Caco-2 (cell line): ENCODE measurements at regions not wholly inside any gene's neighbourhood (a gene's known extent, or its start where the extent isn't known, plus 50 kb on each side); places are given as distances from the start of the nearest gene placed in this dataset.

ENCODE experiments used
- BruUV-seq: library from RNA; stranded (reverse); fragments of 400-500 nt; replicated peaks from 2 replicates; lab custom pipeline; 2021; lab: Mats Ljungman, UMichigan
- CTCF ChIA-PET: fragments of 300-600 bp; sonication (Branson Sonifier 250); formaldehyde crosslinking; loops from one replicate; lab custom pipeline; 2022; ENCODE audit warnings: antibody characterized with exemption; lab: Charles Lee
- POLR2A ChIA-PET: fragments of 300-600 bp; sonication (Branson Sonifier 250); formaldehyde crosslinking; loops from one replicate; lab custom pipeline; 2022; ENCODE audit warnings: antibody characterized with exemption; lab: Charles Lee
- DNase-seq, 2 experiments: peaks; one replicate each; pipeline versions ENCODE4 v3.0.0 to v3.0.0-alpha.2; 2020 to 2022
- H3K27me3 ChIP-seq: replicated peaks from 2 replicates; pipeline ENCODE4 v1.6.0; 2011; ENCODE audit warnings: low read length; ENCODE audit not compliant: control insufficient read depth, insufficient read depth
- H3K36me3 ChIP-seq: 2 replicates; pipeline ENCODE4 v1.5.1; 2011; ENCODE audit warnings: low read length; ENCODE audit not compliant: control insufficient read depth, insufficient read depth
- H3K4me1 ChIP-seq: fragments of 250-450 bp; sonication (Bioruptor Pico); 2 replicates; pipeline ENCODE4 v1.5.1; 2020; ENCODE audit warnings: mild to moderate bottlenecking
- H3K4me3 ChIP-seq: 2 replicates; pipeline ENCODE4 v1.5.1; 2011; ENCODE audit warnings: low read depth, mild to moderate bottlenecking, control low read depth, low read length
- H3K9me3 ChIP-seq: fragments of 250-450 bp; sonication (Bioruptor Pico); 2 replicates; pipeline ENCODE4 v1.5.1; 2020; ENCODE audit warnings: mild to moderate bottlenecking, moderate library complexity
- H3K27ac Mint-ChIP-seq: one replicate; pipeline ENCODE4 v1.8.0; 2022; ENCODE audit warnings: mixed read lengths; ENCODE audit not compliant: unreplicated experiment
- H3K27me3 Mint-ChIP-seq: one replicate; pipeline ENCODE4 v1.8.0; 2022; ENCODE audit warnings: mixed read lengths; ENCODE audit not compliant: insufficient read depth, unreplicated experiment
- H3K36me3 Mint-ChIP-seq: one replicate; pipeline ENCODE4 v1.8.0; 2022; ENCODE audit warnings: mild to moderate bottlenecking, mixed read lengths; ENCODE audit not compliant: insufficient read depth, unreplicated experiment
- H3K4me1 Mint-ChIP-seq: one replicate; pipeline ENCODE4 v1.8.0; 2022; ENCODE audit warnings: low read depth, mixed read lengths; ENCODE audit not compliant: unreplicated experiment
- H3K4me3 Mint-ChIP-seq: one replicate; pipeline ENCODE4 v1.8.0; 2022; ENCODE audit warnings: mild to moderate bottlenecking, moderate library complexity, mixed read lengths; ENCODE audit not compliant: unreplicated experiment
- H3K9me3 Mint-ChIP-seq: one replicate; pipeline ENCODE4 v1.8.0; 2022; ENCODE audit warnings: mixed read lengths; ENCODE audit not compliant: unreplicated experiment
- CTCF ChIP-seq, 2 experiments: fragments of 200-600 bp in 1 of 2; IDR thresholded peaks; 1 replicate in 1 of 2; 2 replicates in 1 of 2; pipeline versions ENCODE4 v1.5.1 to v1.8.0; 2011 to 2022; ENCODE audit warnings: antibody characterized with exemption in 1 of 2, control low read depth in 1 of 2, inconsistent platforms in 1 of 2, low read depth in 1 of 2, low read length in 1 of 2, mild to moderate bottlenecking in 1 of 2, moderate library complexity in 1 of 2; ENCODE audit not compliant: insufficient read depth in 1 of 2, severe bottlenecking in 1 of 2, unreplicated experiment in 1 of 2
- intact Hi-C: fragments of 100-400 bp; cut with micrococcal nuclease; formaldehyde crosslinking; loops from one replicate; pipeline ENCODE4 v1.10.0; 2022; ENCODE audit not compliant: unreplicated experiment

DNA sequence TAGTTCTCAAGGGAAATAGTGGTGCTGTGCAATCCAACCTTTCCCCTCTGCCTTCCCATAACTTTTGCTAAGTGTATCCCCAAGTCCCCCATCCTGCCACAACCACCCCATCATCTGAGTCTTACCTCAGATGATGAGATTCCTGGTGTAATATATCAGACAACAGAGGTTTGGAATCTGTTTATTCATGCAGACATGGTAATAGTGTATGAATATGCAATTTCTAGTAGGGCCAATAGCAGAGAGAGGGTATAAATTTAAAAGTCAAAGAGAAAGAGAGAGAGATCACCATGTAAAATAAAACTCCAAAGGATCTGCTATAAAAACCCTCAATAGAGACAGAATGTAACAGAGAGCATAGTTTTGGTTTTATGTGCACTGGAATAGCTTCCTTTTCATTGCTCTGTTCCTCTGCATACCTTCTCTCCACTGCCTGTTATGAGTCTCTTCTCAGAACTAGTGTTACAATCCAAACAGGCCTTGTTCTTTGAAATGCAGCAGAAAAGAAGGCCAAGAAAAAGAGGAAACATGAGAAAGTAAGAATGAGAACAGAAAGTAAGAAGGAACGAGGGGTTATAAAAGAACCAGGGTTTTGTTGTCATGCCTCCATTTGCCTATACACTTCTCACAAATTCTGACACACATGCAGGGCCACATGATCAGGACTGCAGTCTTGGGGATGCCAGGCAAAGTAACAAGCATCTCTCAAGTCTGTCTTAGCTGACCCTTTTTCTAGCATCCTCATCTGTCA lies 278.0 kb downstream of the CETN3 start:
- intact Hi-C loops, result no loop called here
- Mint-ChIP-seq H3K27ac (no peak overlapping the region), H3K36me3 (no peaks in the 10 kb centered on the region)

DNA sequence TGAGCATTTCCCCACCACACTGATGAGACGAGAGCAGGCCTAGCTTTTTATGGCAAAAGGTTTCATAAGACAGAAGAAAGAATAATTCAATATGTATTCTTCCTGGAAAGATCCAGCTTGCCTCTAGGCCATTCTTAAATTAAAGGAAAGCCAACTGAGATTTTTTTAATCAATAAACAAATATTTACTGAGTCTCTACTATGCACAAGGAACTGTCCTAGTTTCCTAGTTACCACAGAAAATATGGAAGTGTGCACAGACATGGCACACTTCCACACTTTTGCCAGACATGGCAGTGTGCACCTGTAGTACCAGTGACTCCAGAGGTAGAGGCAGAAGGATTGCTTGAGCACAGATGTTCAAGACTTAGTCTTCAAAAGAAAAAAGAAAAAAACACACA lies 281.0 kb downstream of the CETN3 start:
- POLR2A ChIA-PET, result no interaction called here
- no peaks in the 10 kb centered on the region for H3K9me3 ChIP-seq
- H3K4me3 ChIP-seq, result no peak overlapping the region
- H3K36me3 ChIP-seq, result no peaks in the 10 kb centered on the region
- intact Hi-C loops, result no loop called here
- no peak for DNase-seq
- H3K27me3 ChIP-seq, result no peaks in the 10 kb centered on the region
- no peaks in the 10 kb centered on the region for H3K4me1 ChIP-seq
- H3K4me3 Mint-ChIP-seq, result no peak overlapping the region
- no TSS peak for BruUV-seq
- no peaks in the 10 kb centered on the region for H3K4me1 Mint-ChIP-seq
- H3K36me3 Mint-ChIP-seq, result no peaks in the 10 kb centered on the region
- H3K27me3 Mint-ChIP-seq, result no peaks in the 10 kb centered on the region
- H3K9me3 Mint-ChIP-seq, result no peaks in the 10 kb centered on the region
- no peak overlapping the region for H3K27ac Mint-ChIP-seq
- no peak for TF ChIP-seq CTCF (IDR thresholded peaks at IDR 0.05; ENCODE audit: insufficient read depth in 1 of 2, low read depth in 1 of 2, low read length in 1 of 2, severe bottlenecking in 1 of 2, unreplicated experiment in 1 of 2)
- CTCF ChIA-PET, result no interaction called here

More for the DNA sequence above, 278.0 kb downstream of the CETN3 start:
- Mint-ChIP-seq H3K4me1 (no peaks in the 10 kb centered on the region), H3K4me3 (no peak overlapping the region), H3K9me3 (no peaks in the 10 kb centered on the region), H3K27me3 (no peaks in the 10 kb centered on the region)
- H3K36me3 ChIP-seq, result no peaks in the 10 kb centered on the region
- no peaks in the 10 kb centered on the region for H3K4me1 ChIP-seq
- no peaks in the 10 kb centered on the region for H3K27me3 ChIP-seq
- BruUV-seq, result no TSS peak
- DNase-seq, result no peak
- CTCF ChIA-PET, result no interaction called here
- no peaks in the 10 kb centered on the region for H3K9me3 ChIP-seq
- no peak overlapping the region for H3K4me3 ChIP-seq
- TF ChIP-seq CTCF (IDR thresholded peaks at IDR 0.05; ENCODE audit: insufficient read depth in 1 of 2, low read depth in 1 of 2, low read length in 1 of 2, severe bottlenecking in 1 of 2, unreplicated experiment in 1 of 2), result no peak
- POLR2A ChIA-PET, result no interaction called here

DNA sequence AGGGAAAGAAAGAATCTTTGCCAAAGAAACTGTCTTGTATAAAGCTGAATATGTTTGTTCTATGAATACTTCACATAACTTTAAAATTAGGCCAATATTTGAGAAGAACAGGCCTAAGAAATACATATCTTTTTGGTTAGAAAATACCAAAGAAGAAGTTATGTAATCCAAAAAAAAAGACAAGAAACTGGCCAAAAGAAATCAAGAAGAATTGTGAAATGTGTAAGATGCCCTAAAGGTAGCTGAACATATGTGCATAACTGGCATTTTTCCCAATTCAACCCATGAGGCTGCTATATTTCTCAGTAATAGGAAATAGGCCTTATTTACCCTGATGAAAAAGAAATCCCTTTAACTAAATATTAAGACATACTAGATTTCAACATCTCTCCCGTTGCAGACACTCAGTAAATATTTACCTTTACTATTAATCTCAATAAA lies 290.0 kb downstream of the CETN3 start:
- no peak overlapping the region for H3K4me3 Mint-ChIP-seq
- H3K9me3 Mint-ChIP-seq, result no peaks in the 10 kb centered on the region
- no peaks in the 10 kb centered on the region for H3K9me3 ChIP-seq
- CTCF ChIA-PET, result no interaction called here
- intact Hi-C loops, result loop anchor here (1.0 to 2.0 kb wide), 3 partner anchors 27 to 189 kb away; no protein-coding TSS in a partner anchor
- POLR2A ChIA-PET, result no interaction called here
- no peaks in the 10 kb centered on the region for H3K36me3 Mint-ChIP-seq
- peak in 1 of 2 experiments; percentile 30 for DNase-seq
- no peak for TF ChIP-seq CTCF (IDR thresholded peaks at IDR 0.05; ENCODE audit: insufficient read depth in 1 of 2, low read depth in 1 of 2, low read length in 1 of 2, severe bottlenecking in 1 of 2, unreplicated experiment in 1 of 2)
- BruUV-seq, result no TSS peak
- no peak overlapping the region for H3K4me3 ChIP-seq
- peaks cover 5% of the 10 kb centered on the region for H3K4me1 Mint-ChIP-seq
- H3K36me3 ChIP-seq, result no peaks in the 10 kb centered on the region
- H3K4me1 ChIP-seq, result peaks cover 13% of the 10 kb centered on the region
- no peaks in the 10 kb centered on the region for H3K27me3 ChIP-seq
- H3K27ac Mint-ChIP-seq, result no peak overlapping the region
- H3K27me3 Mint-ChIP-seq, result no peaks in the 10 kb centered on the region
